Right renal cortex interstitium (tissue), 3 donors: ENCODE measurements at regions not wholly inside any gene's neighbourhood (a gene's known extent, or its start where the extent isn't known, plus 50 kb on each side); places are given as distances from the start of the nearest gene placed in this dataset.

Experiments
- DNase-seq, 3 donors: peaks; one replicate each; pipeline ENCODE4 v3.0.0-alpha.2; 2013; ENCODE audit warnings: low read depth in 3 of 3, low spot score in 2 of 3

GRCh38 chr9:86798966-86799365, 148.3 kb downstream of the GAS1 start:
- DNase-seq: no peak

- DNase-seq: no peak
These were observed 150.6 kb downstream of the GAS1 start for GRCh38 chr9:86796666-86797065.

GRCh38 chr9:86795823-86796553, 151.3 kb downstream of the GAS1 start:
- DNase-seq: no peak

- no peak for DNase-seq
These were observed 152.3 kb downstream of the GAS1 start for GRCh38 chr9:86795047-86795442.

- DNase-seq: peak in 1 of 3 donors; percentile 32
These were observed 152.8 kb downstream of the GAS1 start for GRCh38 chr9:86794391-86795046.

- DNase-seq: no peak
These were observed 155.2 kb downstream of the GAS1 start for GRCh38 chr9:86792136-86792535.

GRCh38 chr9:86790805-86791204, 156.5 kb downstream of the GAS1 start:
- no peak for DNase-seq

- no peak for DNase-seq
These were observed 158.8 kb downstream of the GAS1 start for GRCh38 chr9:86788456-86788855.

GRCh38 chr9:86783884-86784283, 163.4 kb downstream of the GAS1 start:
- no peak for DNase-seq

- DNase-seq: no peak
These were observed 164.5 kb downstream of the GAS1 start for GRCh38 chr9:86782831-86783230.

- DNase-seq: no peak
These were observed 168.5 kb downstream of the GAS1 start for GRCh38 chr9:86778761-86779160.

- DNase-seq: no peak
These were observed 171.6 kb downstream of the GAS1 start for GRCh38 chr9:86775718-86776117.

GRCh38 chr9:86774116-86774515, 173.2 kb downstream of the GAS1 start:
- no peak for DNase-seq

- no peak for DNase-seq
These were observed 173.8 kb downstream of the GAS1 start for GRCh38 chr9:86773422-86773945.

- no peak for DNase-seq
These were observed 174.7 kb downstream of the GAS1 start for GRCh38 chr9:86772635-86772993.

- DNase-seq: no peak
These were observed 175.2 kb downstream of the GAS1 start for GRCh38 chr9:86771941-86772634.

GRCh38 chr9:86771420-86771819, 175.9 kb downstream of the GAS1 start:
- no peak for DNase-seq

- no peak for DNase-seq
These were observed 178.6 kb downstream of the GAS1 start for GRCh38 chr9:86768709-86769108.

- DNase-seq: no peak
These were observed 179.3 kb downstream of the GAS1 start for GRCh38 chr9:86768020-86768419.

- no peak for DNase-seq
These were observed 179.9 kb downstream of the GAS1 start for GRCh38 chr9:86767373-86767772.

GRCh38 chr9:86766912-86767311, 180.4 kb downstream of the GAS1 start:
- DNase-seq: no peak

GRCh38 chr9:86766511-86766910, 180.8 kb downstream of the GAS1 start:
- DNase-seq: no peak
